Right lobe of liver (tissue), 6 donors: ENCODE measurements at regions not wholly inside any gene's neighbourhood (a gene's known extent, or its start where the extent isn't known, plus 50 kb on each side); places are given as distances from the start of the nearest gene placed in this dataset.
"Not testable (repeated sequence)": the region's sequence is repeated elsewhere in the genome, so short reads cannot be mapped to it uniquely, and the experiment has no call there.

Experiments used
- ATAC-seq, 4 donors: fragments of 200-7000 bp; cut with Tn5 transposase; one replicate each; pipeline ENCODE4 v1.9.1; 2020; ENCODE audit warnings: mild to moderate bottlenecking in 4 of 4, moderate library complexity in 4 of 4
- DNase-seq, 3 donors: peaks; one replicate each; pipeline ENCODE4 v3.0.0-alpha.2; 2020
- H3K27ac ChIP-seq, 3 donors: fragments of 200-600 bp; one replicate each; pipeline ENCODE4 v1.8.0; 2022
- H3K27me3 ChIP-seq, 2 donors: fragments of 200-600 bp; one replicate each; pipeline ENCODE4 v1.8.0; 2022
- H3K36me3 ChIP-seq, 4 donors: fragments of 200-600 bp; sonication (generic) in 1 of 4; one replicate each; pipeline versions ENCODE4 v1.5.1 to v1.8.0; 2017 to 2022; ENCODE audit warnings: control low read depth in 1 of 4
- H3K4me1 ChIP-seq, 4 donors: fragments of 200-600 bp; sonication (generic) in 1 of 4; one replicate each; pipeline versions ENCODE4 v1.5.1 to v1.8.0; 2017 to 2022; ENCODE audit warnings: control low read depth in 1 of 4
- H3K4me3 ChIP-seq, 3 donors: fragments of 200-600 bp; one replicate each; pipeline ENCODE4 v1.8.0; 2022
- H3K9me3 ChIP-seq, 4 donors: fragments of 200-600 bp; sonication (generic) in 1 of 4; one replicate each; pipeline versions ENCODE4 v1.5.1 to v1.8.0; 2017 to 2022; ENCODE audit warnings: control low read depth in 1 of 4
- CTCF ChIP-seq, 4 donors: fragments of 200-600 bp in 3 of 4; fragments of 450-650 bp in 1 of 4; IDR thresholded peaks; one replicate each; pipeline versions ENCODE4 v1.5.1 to v1.8.0; 2016 to 2022; ENCODE audit warnings: antibody characterized with exemption in 4 of 4, mild to moderate bottlenecking in 2 of 4
- POLR2A ChIP-seq: fragments of 450-650 bp; IDR thresholded peaks from one replicate; pipeline ENCODE4 v1.6.1; 2017; ENCODE audit warnings: antibody characterized with exemption, mild to moderate bottlenecking
- WGBS: methylation state at CpG from one replicate; pipeline ENCODE4 v1.1.6; 2018; ENCODE audit warnings: low coverage, low lambda C conversion rate; ENCODE audit not compliant: insufficient coverage; ENCODE audit errors: missing lambda C conversion rate; 5-methylcytosine and 5-hydroxymethylcytosine counted together
- intact Hi-C, 2 donors: fragments of 100-400 bp; cut with DNase I; formaldehyde crosslinking; loops; one replicate each; pipeline versions ENCODE4 v1.11.2 to v1.14.1; 2022
- donor health status: DM: no; HTN: yes; CAD: no.
- donor health status: DM: no; HTN: no; CAD: no.
- donor health status: DM: no; HTN: no; CAD: no.
- donor health status: DM: no; HTN: yes; CAD: no.
- donor health status: DM: no; HTN: yes; CAD: no.

- H3K4me1 ChIP-seq, result no peaks in the 10 kb centered on the region
- H3K27ac ChIP-seq, result no peak overlapping the region
- H3K9me3 ChIP-seq, result no peaks in the 10 kb centered on the region
- WGBS, result 54% methylated on average over 3 of the region's 3 CpGs
- intact Hi-C loops, result no loop called here
- TF ChIP-seq CTCF (IDR thresholded peaks at IDR 0.05) (no peak), POLR2A (no peak)
- H3K36me3 ChIP-seq, result no peaks in the 10 kb centered on the region
- H3K27me3 ChIP-seq, result no peaks in the 10 kb centered on the region
- no peak overlapping the region for H3K4me3 ChIP-seq
- no peak for ATAC-seq
- DNase-seq, result no peak
These were observed 222.4 kb downstream of the OXSM start for GRCh38 chr3:26012241-26012745.

- Histone ChIP-seq H3K36me3 (no peaks in the 10 kb centered on the region), H3K4me3 (no peak overlapping the region), H3K27me3 (no peaks in the 10 kb centered on the region), H3K9me3 (no peaks in the 10 kb centered on the region), H3K27ac (no peak overlapping the region), H3K4me1 (no peaks in the 10 kb centered on the region)
- DNase-seq (no peak), ATAC-seq (no peak)
- WGBS, result 58% methylated on average over 5 of the region's 5 CpGs
- intact Hi-C loops, result no loop called here
- TF ChIP-seq POLR2A, result no peak
- no peak for TF ChIP-seq CTCF (IDR thresholded peaks at IDR 0.05)
These were observed 225.9 kb downstream of the OXSM start for GRCh38 chr3:26015752-26016151.

- WGBS, result 50% methylated on average over 1 of the region's 1 CpG
- intact Hi-C loops, result no loop called here
- Histone ChIP-seq H3K36me3 (no peaks in the 10 kb centered on the region), H3K4me3 (no peak overlapping the region), H3K27ac (no peak overlapping the region), H3K9me3 (no peaks in the 10 kb centered on the region), H3K27me3 (no peaks in the 10 kb centered on the region), H3K4me1 (no peaks in the 10 kb centered on the region)
- TF ChIP-seq CTCF (IDR thresholded peaks at IDR 0.05), result no peak
- TF ChIP-seq POLR2A, result no peak
- DNase-seq, result no peak
- no peak for ATAC-seq
These were observed 229.0 kb downstream of the OXSM start for GRCh38 chr3:26018889-26019288.

GRCh38 chr3:26024206-26024605 is 234.3 kb downstream of the OXSM start:
- DNase-seq, intact Hi-C loops, H3K9me3 ChIP-seq, H3K4me1 ChIP-seq, H3K36me3 ChIP-seq, H3K27ac ChIP-seq, ATAC-seq, H3K4me3 ChIP-seq, H3K27me3 ChIP-seq: not testable (repeated sequence)
- 65% methylated on average over 3 of the region's 3 CpGs for WGBS

GRCh38 chr3:26029321-26029720 is 239.4 kb downstream of the OXSM start:
- WGBS, result 55% methylated on average over 2 of the region's 2 CpGs

GRCh38 chr3:26042126-26042525 is 252.2 kb downstream of the OXSM start:
- H3K9me3 ChIP-seq, H3K4me3 ChIP-seq, H3K4me1 ChIP-seq, H3K36me3 ChIP-seq, DNase-seq, H3K27me3 ChIP-seq, intact Hi-C loops, ATAC-seq, H3K27ac ChIP-seq: not testable (repeated sequence)
- 60% methylated on average over 1 of the region's 12 CpGs for WGBS

More at GRCh38 chr3:26029321-26029720, 239.4 kb downstream of the OXSM start:
- DNase-seq (no peak), ATAC-seq (no peak)
- H3K4me3 ChIP-seq, result no peak overlapping the region
- H3K36me3 ChIP-seq, result no peaks in the 10 kb centered on the region
- intact Hi-C loops, result no loop called here
- TF ChIP-seq CTCF (IDR thresholded peaks at IDR 0.05) (no peak), POLR2A (no peak)
- H3K27ac ChIP-seq, result no peak overlapping the region
- no peaks in the 10 kb centered on the region for H3K27me3 ChIP-seq
- no peaks in the 10 kb centered on the region for H3K9me3 ChIP-seq
- H3K4me1 ChIP-seq, result no peaks in the 10 kb centered on the region
